ENCODE measurements at regions not wholly inside any gene's neighbourhood (a gene's known extent, or its start where the extent isn't known, plus 50 kb on each side); places are given as distances from the start of the nearest gene placed in this dataset.

- TF ChIP-seq PRDM4 (tag by site-specific recombination; IDR thresholded peaks at IDR 0.05) (peak; percentile 85), ZNF114 (tag by site-specific recombination; IDR thresholded peaks at IDR 0.05) (no peak), ZNF354C (tag by site-specific recombination; IDR thresholded peaks at IDR 0.05; ENCODE audit: borderline replicate concordance, low read depth) (no peak), SALL2 (tag by site-specific recombination; IDR thresholded peaks at IDR 0.05; ENCODE audit: borderline replicate concordance) (no peak), GLI4 (tag by site-specific recombination; IDR thresholded peaks at IDR 0.05) (no peak), ZNF518A (tag by site-specific recombination; conservative IDR thresholded peaks at IDR 0.05; ENCODE audit: low read depth) (no peak), INSM2 (tag by site-specific recombination; IDR thresholded peaks at IDR 0.05) (peak; percentile 95), ZNF324 (tag by site-specific recombination; IDR thresholded peaks at IDR 0.05) (peak; percentile 44; the same call in 1 of the 2 replicates), ZNF280C (tag by site-specific recombination; IDR thresholded peaks at IDR 0.05) (no peak), ZSCAN4 (tag by site-specific recombination; IDR thresholded peaks at IDR 0.05) (peak; percentile 63), PRDM10 (tag by site-specific recombination; IDR thresholded peaks at IDR 0.05) (no peak), ZNF585B (tag by site-specific recombination; IDR thresholded peaks at IDR 0.05) (no peak), ZBTB20 (tag by site-specific recombination; IDR thresholded peaks at IDR 0.05) (no peak), ZXDB (tag by site-specific recombination; IDR thresholded peaks at IDR 0.05) (no peak), ZNF391 (tag by site-specific recombination; IDR thresholded peaks at IDR 0.05; ENCODE audit: borderline replicate concordance, low read depth) (peak; percentile 93), RBAK (tag by site-specific recombination; IDR thresholded peaks at IDR 0.05) (no peak), BCL11A (tag by site-specific recombination; IDR thresholded peaks at IDR 0.05; ENCODE audit: low read depth) (peak; percentile 56; the same call in 1 of the 2 replicates), ZNF138 (tag by site-specific recombination; IDR thresholded peaks at IDR 0.05; ENCODE audit: borderline replicate concordance) (no peak), ZBTB6 (tag by site-specific recombination; IDR thresholded peaks at IDR 0.05) (peak; percentile 96), ZNF555 (tag by site-specific recombination; conservative IDR thresholded peaks at IDR 0.05) (no peak), ZNF521 (tag by site-specific recombination; IDR thresholded peaks at IDR 0.05) (no peak)
Observed at GRCh38 chr2:60633615-60634014, 80.2 kb upstream of the BCL11A start (continued).

Measured in HEK293 (cell line).